ENCODE measurements at regions not wholly inside any gene's neighbourhood (a gene's known extent, or its start where the extent isn't known, plus 50 kb on each side); places are given as distances from the start of the nearest gene placed in this dataset.
A peak's percentile ranks its signal among the peaks of the same experiment; 100 is the strongest.
"Not testable (repeated sequence)": the region's sequence is repeated elsewhere in the genome, so short reads cannot be mapped to it uniquely, and the experiment has no call there.

- H3K36me3 Mint-ChIP-seq; H3K4me3 Mint-ChIP-seq; ATAC-seq (replicated peaks); H3K27ac Mint-ChIP-seq; H3K9me3 Mint-ChIP-seq; DNase-seq; H3K27me3 Mint-ChIP-seq; H3K4me1 Mint-ChIP-seq: not testable (repeated sequence)
Observed at GRCh38 chr1:143764831-143765230, 207.0 kb downstream of the FAM72C start.

GRCh38 chr1:143760366-143760765 lies 211.4 kb downstream of the FAM72C start:
- ATAC-seq (replicated peaks); H3K27ac Mint-ChIP-seq: not testable (repeated sequence)

GRCh38 chr1:143755961-143756360 lies 215.8 kb downstream of the FAM72C start:
- H3K36me3 Mint-ChIP-seq; H3K9me3 Mint-ChIP-seq; ATAC-seq (replicated peaks); DNase-seq; H3K4me3 Mint-ChIP-seq; H3K27ac Mint-ChIP-seq; H3K27me3 Mint-ChIP-seq; H3K4me1 Mint-ChIP-seq: not testable (repeated sequence)

More at GRCh38 chr1:143760366-143760765, 211.4 kb downstream of the FAM72C start:
- H3K36me3 Mint-ChIP-seq, DNase-seq, H3K27me3 Mint-ChIP-seq, H3K4me3 Mint-ChIP-seq, H3K4me1 Mint-ChIP-seq, H3K9me3 Mint-ChIP-seq: not testable (repeated sequence)

GRCh38 chr1:143748906-143749305 lies 222.9 kb downstream of the FAM72C start:
- Mint-ChIP-seq H3K9me3 (peaks cover 0 to 2% of the 10 kb centered on the region in 2 donors), H3K4me3 (no peak overlapping the region), H3K27ac (no peak overlapping the region), H3K27me3 (peaks cover 0 to 3% of the 10 kb centered on the region in 2 donors), H3K4me1 (no peaks in the 10 kb centered on the region), H3K36me3 (no peaks in the 10 kb centered on the region)
- no peak for DNase-seq
- ATAC-seq (replicated peaks), result no peak

GRCh38 chr1:143736562-143736961 lies 235.2 kb downstream of the FAM72C start:
- Mint-ChIP-seq H3K4me1 (no peaks in the 10 kb centered on the region), H3K27ac (no peak overlapping the region), H3K9me3 (peaks cover 0 to 2% of the 10 kb centered on the region in 2 donors), H3K27me3 (peaks cover 27 to 44% of the 10 kb centered on the region in 2 donors), H3K4me3 (no peak overlapping the region), H3K36me3 (no peaks in the 10 kb centered on the region)
- ATAC-seq (replicated peaks) (no peak), DNase-seq (no peak)

- H3K4me1 Mint-ChIP-seq, result no peaks in the 10 kb centered on the region
- H3K27ac Mint-ChIP-seq, result no peak overlapping the region
- peaks cover 34 to 51% of the 10 kb centered on the region in 2 donors for H3K27me3 Mint-ChIP-seq
- H3K4me3 Mint-ChIP-seq, result no peak overlapping the region
- DNase-seq (no peak), ATAC-seq (replicated peaks) (no peak)
- peaks cover 0 to 4% of the 10 kb centered on the region in 2 donors for H3K9me3 Mint-ChIP-seq
- H3K36me3 Mint-ChIP-seq, result no peaks in the 10 kb centered on the region
Observed at GRCh38 chr1:143735764-143736461, 235.9 kb downstream of the FAM72C start.

- ATAC-seq (replicated peaks); H3K36me3 Mint-ChIP-seq; DNase-seq; H3K4me3 Mint-ChIP-seq; H3K27ac Mint-ChIP-seq; H3K4me1 Mint-ChIP-seq; H3K9me3 Mint-ChIP-seq: not testable (repeated sequence)
- peaks cover 36 to 54% of the 10 kb centered on the region in 2 donors for H3K27me3 Mint-ChIP-seq
Observed at GRCh38 chr1:143734261-143734660, 237.5 kb downstream of the FAM72C start.

- not testable (repeated sequence) for ATAC-seq (replicated peaks); DNase-seq; H3K9me3 Mint-ChIP-seq
Observed at GRCh38 chr1:143730890-143731289, 240.9 kb downstream of the FAM72C start.

GRCh38 chr1:143729449-143730111 lies 242.2 kb downstream of the FAM72C start:
- H3K4me1 Mint-ChIP-seq, H3K9me3 Mint-ChIP-seq, H3K36me3 Mint-ChIP-seq: not testable (repeated sequence)
- Mint-ChIP-seq H3K4me3 (peak overlapping the region; percentile 63 to 72), H3K27ac (peak overlapping the region; percentile 99), H3K27me3 (peaks cover 25 to 42% of the 10 kb centered on the region in 2 donors)
- peak; percentile 33 for DNase-seq
- ATAC-seq (replicated peaks), result peak; percentile 52 to 62

More at GRCh38 chr1:143730890-143731289, 240.9 kb downstream of the FAM72C start:
- not testable (repeated sequence) for H3K36me3 Mint-ChIP-seq, H3K27ac Mint-ChIP-seq, H3K4me3 Mint-ChIP-seq, H3K4me1 Mint-ChIP-seq
- peaks cover 31 to 49% of the 10 kb centered on the region in 2 donors for H3K27me3 Mint-ChIP-seq

GRCh38 chr1:143728802-143729448 lies 242.9 kb downstream of the FAM72C start:
- peak; percentile 75 for DNase-seq
- Mint-ChIP-seq H3K27me3 (peaks cover 28 to 39% of the 10 kb centered on the region in 2 donors), H3K4me3 (peak overlapping the region in 1 of 2 donors; percentile 63)
- H3K4me1 Mint-ChIP-seq, H3K27ac Mint-ChIP-seq, H3K36me3 Mint-ChIP-seq, H3K9me3 Mint-ChIP-seq: not testable (repeated sequence)
- ATAC-seq (replicated peaks), result peak; percentile 94

GRCh38 chr1:143727263-143727662 lies 244.5 kb downstream of the FAM72C start:
- ATAC-seq (replicated peaks) (no peak), DNase-seq (no peak)
- Mint-ChIP-seq H3K27ac (no peak overlapping the region), H3K9me3 (peaks cover 0 to 3% of the 10 kb centered on the region in 2 donors), H3K4me3 (no peak overlapping the region), H3K4me1 (no peaks in the 10 kb centered on the region), H3K36me3 (no peaks in the 10 kb centered on the region), H3K27me3 (peaks cover 31 to 34% of the 10 kb centered on the region in 2 donors)

- Mint-ChIP-seq H3K4me1 (peaks cover 0 to 4% of the 10 kb centered on the region in 2 donors), H3K27ac (no peak overlapping the region), H3K4me3 (peak overlapping the region in 1 of 2 donors; percentile 44), H3K9me3 (peaks cover 3 to 6% of the 10 kb centered on the region in 2 donors), H3K36me3 (no peaks in the 10 kb centered on the region), H3K27me3 (peaks cover 31 to 42% of the 10 kb centered on the region in 2 donors)
- ATAC-seq (replicated peaks) (no peak), DNase-seq (no peak)
Observed at GRCh38 chr1:143721024-143721373, 250.8 kb downstream of the FAM72C start.

GRCh38 chr1:143720087-143721023 lies 251.4 kb downstream of the FAM72C start:
- Mint-ChIP-seq H3K27ac (peak overlapping the region; percentile 80), H3K9me3 (peaks cover 3 to 6% of the 10 kb centered on the region in 2 donors)
- peak; percentile 44 to 64 for ATAC-seq (replicated peaks)

GRCh38 chr1:143718524-143718923 lies 253.3 kb downstream of the FAM72C start:
- no peak overlapping the region for H3K4me3 Mint-ChIP-seq
- no peak for DNase-seq
- peaks cover 3 to 6% of the 10 kb centered on the region in 2 donors for H3K9me3 Mint-ChIP-seq
- H3K4me1 Mint-ChIP-seq, result peaks cover 0 to 4% of the 10 kb centered on the region in 2 donors
- peaks cover 30 to 40% of the 10 kb centered on the region in 2 donors for H3K27me3 Mint-ChIP-seq
- H3K36me3 Mint-ChIP-seq, result no peaks in the 10 kb centered on the region
- no peak for ATAC-seq (replicated peaks)
- H3K27ac Mint-ChIP-seq, result no peak overlapping the region

More at GRCh38 chr1:143720087-143721023, 251.4 kb downstream of the FAM72C start:
- no peaks in the 10 kb centered on the region for H3K36me3 Mint-ChIP-seq
- peak overlapping the region in 1 of 2 donors; percentile 44 for H3K4me3 Mint-ChIP-seq
- DNase-seq, result no peak
- peaks cover 0 to 4% of the 10 kb centered on the region in 2 donors for H3K4me1 Mint-ChIP-seq
- H3K27me3 Mint-ChIP-seq, result peaks cover 31 to 42% of the 10 kb centered on the region in 2 donors

Data from stimulated activated naive B cell treated with anti-CD40 and anti-IgM and Interleukin-4, amounts not matched to agents 10 μg/mL and 1 μg/mL and 100 μg/mL, for 72 hours (primary cell).